HepG2 (cell line): ENCODE measurements at regions not wholly inside any gene's neighbourhood (a gene's known extent, or its start where the extent isn't known, plus 50 kb on each side); places are given as distances from the start of the nearest gene placed in this dataset.
"Not testable (repeated sequence)": the region's sequence is repeated elsewhere in the genome, so short reads cannot be mapped to it uniquely, and the experiment has no call there.

Experiments
- ATAC-seq: fragments of 200-7000 bp; cut with Tn5 transposase; 3 replicates; pipeline ENCODE4 v1.9.1; 2020; ENCODE audit warnings: mild to moderate bottlenecking, moderate library complexity
- BruUV-seq: library from RNA; stranded (reverse); fragments of 400-500 nt; replicated peaks from 2 replicates; lab custom pipeline; 2021; lab: Mats Ljungman, UMichigan
- CTCF ChIA-PET: fragments of 300-600 bp; formaldehyde crosslinking; extraction: SDS; loops from one replicate; lab custom pipeline; 2021; ENCODE audit warnings: low total read pairs, inconsistent platforms, low intra/inter-chr PET ratio; lab: Yijun Ruan, JAX
- POLR2A ChIA-PET: fragments of 350-600 bp; sonication (Branson Sonifier 250); formaldehyde crosslinking; loops from one replicate; lab custom pipeline; 2020; ENCODE audit warnings: antibody characterized with exemption, inconsistent platforms; lab: Yijun Ruan, JAX
- DNase-seq: peaks from one replicate; pipeline ENCODE4 v3.0.0-alpha.2; 2015; ENCODE audit warnings: low spot score
- FAIRE-seq: peaks from 3 replicates; lab custom pipeline; 2011; peaks lifted over from hg19 to GRCh38; lab: Jason Lieb, UNC
- H2AFZ ChIP-seq: one replicate; pipeline ENCODE4 v1.6.1; 2011; ENCODE audit warnings: low read length, inconsistent platforms
- H3K27ac ChIP-seq: fragments of 300-600 bp; 3 replicates; pipeline ENCODE4 v1.8.0; 2011; ENCODE audit warnings: mixed run types, mild to moderate bottlenecking, mixed read lengths, low read length, inconsistent platforms; ENCODE audit not compliant: insufficient read depth; ENCODE audit errors: extremely low read length
- H3K27me3 ChIP-seq, 2 experiments: fragments of 200-600 bp in 1 of 2; 2 replicates in 1 of 2; 3 replicates in 1 of 2; pipeline versions ENCODE4 v1.6.0 to v1.8.0; 2011; ENCODE audit warnings: low read length in 2 of 2, mild to moderate bottlenecking in 2 of 2, moderate library complexity in 2 of 2, inconsistent platforms in 1 of 2; ENCODE audit not compliant: insufficient read depth in 2 of 2, control insufficient read depth in 1 of 2
- H3K36me3 ChIP-seq, 2 experiments: fragments of 200-600 bp in 1 of 2; replicated peaks in 1 of 2; 2 replicates in 1 of 2; 3 replicates in 1 of 2; pipeline versions ENCODE4 v1.5.1 to v1.8.0; 2011; ENCODE audit warnings: low read length in 2 of 2, inconsistent platforms in 1 of 2; ENCODE audit not compliant: insufficient read depth in 2 of 2, control insufficient read depth in 1 of 2
- H3K4me1 ChIP-seq: 2 replicates; pipeline ENCODE4 v1.5.1; 2012; ENCODE audit warnings: low read length, inconsistent platforms; ENCODE audit not compliant: insufficient read depth
- H3K4me2 ChIP-seq: 2 replicates; pipeline ENCODE4 v1.6.0; 2011; ENCODE audit warnings: low read depth, low read length, inconsistent platforms
- H3K4me3 ChIP-seq, 3 experiments: fragments of 200-600 bp in 1 of 3; sonication (generic), shearing (Covaris generic) in 1 of 3; replicated peaks in 1 of 3; 2 replicates each; pipeline ENCODE4 v1.5.1; 2011 to 2016; ENCODE audit warnings: low read length in 3 of 3, inconsistent platforms in 2 of 3, low read depth in 2 of 3, mild to moderate bottlenecking in 2 of 3, control low read depth in 1 of 3, mixed read lengths in 1 of 3; ENCODE audit not compliant: insufficient read depth in 1 of 3
- H3K79me2 ChIP-seq: one replicate; pipeline ENCODE4 v1.6.1; 2011; ENCODE audit warnings: low read length, inconsistent platforms; ENCODE audit not compliant: insufficient read depth
- H3K9ac ChIP-seq: 2 replicates; pipeline ENCODE4 v1.6.0; 2011; ENCODE audit warnings: mild to moderate bottlenecking, low read depth, low read length, inconsistent platforms; ENCODE audit not compliant: insufficient read depth
- H3K9me3 ChIP-seq: 2 replicates; pipeline ENCODE4 v1.5.1; 2012; ENCODE audit warnings: mild to moderate bottlenecking, low read length
- H4K20me1 ChIP-seq: 2 replicates; pipeline ENCODE4 v1.6.0; 2011; ENCODE audit warnings: inconsistent platforms, mild to moderate bottlenecking, low read length, moderate library complexity; ENCODE audit not compliant: insufficient read depth
- WGBS: methylation state at CpG from one replicate; pipeline ENCODE4 v1.1.6; 2017; ENCODE audit warnings: low lambda C conversion rate; 5-methylcytosine and 5-hydroxymethylcytosine counted together
- in situ Hi-C: cut with HindIII; loops from 2 replicates; pipeline ENCODE4 v1.10.0; 2017; ENCODE audit warnings: low pct_unique_long_range_greater_than_20kb; ENCODE audit not compliant: extremely low pct_ligation_motif_present
- intact Hi-C: fragments of 100-400 bp; cut with micrococcal nuclease; formaldehyde crosslinking; loops from one replicate; pipeline ENCODE4 v1.10.0; 2022; ENCODE audit not compliant: unreplicated experiment

DNA sequence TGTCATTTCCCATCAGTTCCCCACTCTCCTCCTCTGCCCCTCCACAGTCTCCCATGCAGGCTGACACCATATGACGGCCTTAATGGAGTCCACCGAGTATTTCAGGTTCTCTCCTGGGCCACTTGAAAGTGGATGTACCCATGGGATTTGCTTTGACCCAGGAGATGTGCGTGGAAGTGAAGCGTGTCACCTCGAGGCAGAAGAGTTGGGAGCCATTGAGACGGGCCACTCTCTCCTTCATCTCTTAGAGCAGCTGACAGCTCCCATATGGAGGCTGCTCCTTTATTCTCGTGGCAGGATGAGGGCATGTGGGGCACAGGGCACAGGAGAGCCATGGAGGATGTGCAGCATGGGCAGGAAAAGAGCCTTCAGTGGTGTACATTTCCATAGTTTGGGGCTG, 144.7 kb upstream of the CRYM start:
- H3K4me3 ChIP-seq, DNase-seq, H3K9ac ChIP-seq, POLR2A ChIA-PET, intact Hi-C loops, CTCF ChIA-PET, H3K36me3 ChIP-seq, H3K4me1 ChIP-seq, H3K27ac ChIP-seq, H2AFZ ChIP-seq, H4K20me1 ChIP-seq, FAIRE-seq, ATAC-seq, H3K79me2 ChIP-seq, in situ Hi-C loops, H3K4me2 ChIP-seq, H3K9me3 ChIP-seq, H3K27me3 ChIP-seq: not testable (repeated sequence)
- TSS peak; percentile 45 for BruUV-seq
- 88% methylated on average over 6 of the region's 7 CpGs for WGBS

DNA sequence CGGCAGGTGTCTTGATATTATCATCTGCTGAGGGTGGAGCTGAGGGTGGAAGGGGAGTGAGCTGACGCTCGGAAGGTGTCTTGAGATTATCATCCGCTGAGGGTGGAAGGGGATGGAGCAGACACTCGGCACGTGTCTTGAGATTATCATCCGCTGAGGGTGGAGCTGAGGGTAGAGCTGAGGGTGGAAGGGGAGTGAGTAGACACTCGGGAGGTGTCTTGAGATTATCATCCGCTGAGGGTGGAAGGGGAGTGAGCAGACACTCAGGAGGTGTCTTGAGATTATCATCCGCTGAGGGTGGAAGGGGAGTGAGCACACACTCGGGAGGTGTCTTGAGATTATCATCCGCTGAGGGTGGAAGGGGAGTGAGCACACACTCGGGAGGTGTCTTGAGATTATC, 126.6 kb upstream of the CRYM start:
- BruUV-seq: TSS peak; percentile 28
- H3K27me3 ChIP-seq, H3K4me3 ChIP-seq, in situ Hi-C loops, FAIRE-seq, DNase-seq, ATAC-seq, H3K9ac ChIP-seq, intact Hi-C loops, CTCF ChIA-PET, H3K9me3 ChIP-seq, H3K36me3 ChIP-seq, H3K4me2 ChIP-seq, H4K20me1 ChIP-seq, H3K27ac ChIP-seq, H3K4me1 ChIP-seq, H2AFZ ChIP-seq, H3K79me2 ChIP-seq, POLR2A ChIA-PET: not testable (repeated sequence)
- WGBS: no CpG with 5 or more reads among the region's 13 CpGs

DNA sequence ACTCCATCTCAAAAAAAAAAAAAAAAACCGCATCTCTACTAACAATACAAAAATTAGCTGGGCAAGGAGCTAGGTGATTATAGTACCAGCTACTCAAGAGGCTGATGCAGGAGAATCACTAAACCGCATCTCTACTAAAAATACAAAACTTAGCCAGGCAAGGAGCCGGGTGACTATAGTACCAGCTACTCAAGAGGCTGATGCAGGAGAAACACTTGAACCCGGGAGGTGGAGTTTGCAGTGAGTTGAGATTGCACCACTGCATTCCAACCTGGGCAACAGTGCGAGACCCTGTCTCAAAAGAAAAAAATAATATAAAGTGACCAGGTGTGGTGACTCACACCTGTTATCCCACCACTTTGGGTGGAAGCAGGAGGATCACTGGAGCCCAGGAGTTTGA, 119.8 kb upstream of the CRYM start:
- ATAC-seq, H3K9me3 ChIP-seq, intact Hi-C loops, H3K27ac ChIP-seq, in situ Hi-C loops, BruUV-seq, CTCF ChIA-PET, H3K79me2 ChIP-seq, POLR2A ChIA-PET, H3K27me3 ChIP-seq, H3K9ac ChIP-seq, H3K4me3 ChIP-seq, H4K20me1 ChIP-seq, H3K4me2 ChIP-seq, FAIRE-seq, H2AFZ ChIP-seq, H3K4me1 ChIP-seq, DNase-seq, H3K36me3 ChIP-seq: not testable (repeated sequence)
- 84% methylated on average over 3 of the region's 5 CpGs for WGBS

DNA sequence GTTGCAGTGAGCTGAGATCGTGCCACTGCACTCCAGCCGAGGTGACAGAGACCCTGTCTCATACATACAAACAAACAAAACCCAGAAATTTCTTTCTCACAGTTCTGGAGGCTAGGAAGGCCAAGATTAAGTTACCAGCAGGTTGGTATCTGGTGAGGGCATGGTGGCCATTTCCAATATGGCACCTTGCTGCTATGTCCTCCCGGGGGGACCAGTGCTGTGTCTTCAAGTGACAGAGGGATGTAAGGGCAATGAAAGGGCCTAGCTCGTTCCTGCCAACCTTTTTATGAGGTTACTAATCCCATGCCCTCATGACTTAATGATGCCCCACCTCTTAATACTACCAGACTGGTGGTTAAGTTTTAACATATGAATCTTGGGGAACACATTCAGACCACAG, 118.5 kb upstream of the CRYM start:
- CTCF ChIA-PET, POLR2A ChIA-PET, H3K4me3 ChIP-seq, H3K9ac ChIP-seq, BruUV-seq, intact Hi-C loops, H4K20me1 ChIP-seq, H3K4me1 ChIP-seq, H3K27ac ChIP-seq, DNase-seq, H3K4me2 ChIP-seq, H3K27me3 ChIP-seq, H3K9me3 ChIP-seq, H2AFZ ChIP-seq, H3K36me3 ChIP-seq, in situ Hi-C loops, FAIRE-seq, H3K79me2 ChIP-seq: not testable (repeated sequence)
- peak; percentile 56 for ATAC-seq
- WGBS: 93% methylated on average over 2 of the region's 4 CpGs
